ENCODE measurements at regions not wholly inside any gene's neighbourhood (a gene's known extent, or its start where the extent isn't known, plus 50 kb on each side); places are given as distances from the start of the nearest gene placed in this dataset.

- no peak for DNase-seq (ENCODE audit: low read depth)
Observed at GRCh38 chr5:133736512-133736911, 124.2 kb upstream of the FSTL4 start.

- no peak for DNase-seq (ENCODE audit: low read depth)
Observed at GRCh38 chr5:133735346-133735745, 123.0 kb upstream of the FSTL4 start.

- no peak for DNase-seq (ENCODE audit: low read depth)
Observed at GRCh38 chr5:133734916-133735315, 122.6 kb upstream of the FSTL4 start.

GRCh38 chr5:133732536-133732935 lies 120.2 kb upstream of the FSTL4 start:
- DNase-seq (ENCODE audit: low read depth) = no peak

GRCh38 chr5:133731951-133732350 lies 119.6 kb upstream of the FSTL4 start:
- DNase-seq (ENCODE audit: low read depth) = no peak

GRCh38 chr5:133730866-133731265 lies 118.5 kb upstream of the FSTL4 start:
- no peak for DNase-seq (ENCODE audit: low read depth)

- DNase-seq (ENCODE audit: low read depth) = no peak
Observed at GRCh38 chr5:133730346-133730745, 118.0 kb upstream of the FSTL4 start.

GRCh38 chr5:133729800-133730199 lies 117.5 kb upstream of the FSTL4 start:
- DNase-seq (ENCODE audit: low read depth) = no peak

- no peak for DNase-seq (ENCODE audit: low read depth)
Observed at GRCh38 chr5:133728475-133728874, 116.1 kb upstream of the FSTL4 start.

- DNase-seq (ENCODE audit: low read depth) = no peak
Observed at GRCh38 chr5:133727636-133728035, 115.3 kb upstream of the FSTL4 start.

- no peak for DNase-seq (ENCODE audit: low read depth)
Observed at GRCh38 chr5:133723651-133724366, 111.5 kb upstream of the FSTL4 start.

GRCh38 chr5:133723126-133723525 lies 110.8 kb upstream of the FSTL4 start:
- no peak for DNase-seq (ENCODE audit: low read depth)

GRCh38 chr5:133721365-133721764 lies 109.0 kb upstream of the FSTL4 start:
- DNase-seq (ENCODE audit: low read depth) = no peak

GRCh38 chr5:133718457-133718856 lies 106.1 kb upstream of the FSTL4 start:
- no peak for DNase-seq (ENCODE audit: low read depth)

- DNase-seq (ENCODE audit: low read depth) = no peak
Observed at GRCh38 chr5:133716532-133717183, 104.3 kb upstream of the FSTL4 start.

- no peak for DNase-seq (ENCODE audit: low read depth)
Observed at GRCh38 chr5:133715616-133716015, 103.3 kb upstream of the FSTL4 start.

GRCh38 chr5:133715216-133715615 lies 102.9 kb upstream of the FSTL4 start:
- DNase-seq (ENCODE audit: low read depth) = no peak

- DNase-seq (ENCODE audit: low read depth) = no peak
Observed at GRCh38 chr5:133714161-133714915, 102.0 kb upstream of the FSTL4 start.

- DNase-seq (ENCODE audit: low read depth) = no peak
Observed at GRCh38 chr5:133713751-133714150, 101.4 kb upstream of the FSTL4 start.

GRCh38 chr5:133713209-133713608 lies 100.9 kb upstream of the FSTL4 start:
- DNase-seq (ENCODE audit: low read depth) = no peak

- DNase-seq (ENCODE audit: low read depth) = no peak
Observed at GRCh38 chr5:133712562-133712961, 100.2 kb upstream of the FSTL4 start.

- no peak for DNase-seq (ENCODE audit: low read depth)
Observed at GRCh38 chr5:133709209-133709725, 96.9 kb upstream of the FSTL4 start.

- DNase-seq (ENCODE audit: low read depth) = no peak
Observed at GRCh38 chr5:133708331-133708850, 96.0 kb upstream of the FSTL4 start.
